ENCODE measurements at regions not wholly inside any gene's neighbourhood (a gene's known extent, or its start where the extent isn't known, plus 50 kb on each side); places are given as distances from the start of the nearest gene placed in this dataset.
"Not testable (repeated sequence)": the region's sequence is repeated elsewhere in the genome, so short reads cannot be mapped to it uniquely, and the experiment has no call there.

DNA sequence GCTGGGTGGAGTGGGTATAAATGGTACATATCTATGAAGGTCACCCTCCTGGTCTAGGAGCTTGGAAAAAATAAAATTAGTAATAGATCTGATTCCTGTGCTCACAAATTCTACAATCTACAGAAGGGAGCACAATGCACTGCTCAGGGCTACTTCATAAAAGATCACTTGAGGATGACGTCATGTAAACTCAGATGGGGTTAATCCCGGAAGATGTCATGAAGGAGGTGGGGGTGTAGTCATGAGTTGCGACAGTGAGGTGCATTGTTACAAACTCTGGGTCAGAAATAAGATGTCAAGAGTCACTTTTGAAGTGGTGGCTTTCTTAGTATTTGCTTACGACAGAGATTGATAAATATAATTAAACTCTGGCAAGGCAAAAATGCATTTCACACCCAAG is 68.2 kb downstream of the LHX9 start:
- no peak for DNase-seq

DNA sequence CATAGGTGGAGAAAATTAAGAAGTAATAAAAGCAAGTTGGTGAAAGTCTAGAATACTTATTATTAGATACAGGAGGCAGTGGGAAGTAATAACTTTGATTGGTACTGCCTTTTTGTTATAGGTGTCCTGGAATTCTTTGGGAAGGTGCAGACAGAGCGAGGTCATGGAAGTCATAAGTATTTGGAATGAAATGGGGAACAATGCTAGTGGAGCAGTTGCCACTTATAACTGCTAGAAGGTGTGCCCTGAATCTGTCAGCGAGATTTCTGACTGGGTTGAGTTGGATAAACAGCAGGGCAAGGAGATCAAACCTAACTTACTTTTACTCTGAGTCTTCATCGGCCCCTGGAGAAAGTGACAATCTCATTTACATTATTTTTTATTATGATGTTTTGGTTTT is 69.6 kb downstream of the LHX9 start:
- DNase-seq = no peak

DNA sequence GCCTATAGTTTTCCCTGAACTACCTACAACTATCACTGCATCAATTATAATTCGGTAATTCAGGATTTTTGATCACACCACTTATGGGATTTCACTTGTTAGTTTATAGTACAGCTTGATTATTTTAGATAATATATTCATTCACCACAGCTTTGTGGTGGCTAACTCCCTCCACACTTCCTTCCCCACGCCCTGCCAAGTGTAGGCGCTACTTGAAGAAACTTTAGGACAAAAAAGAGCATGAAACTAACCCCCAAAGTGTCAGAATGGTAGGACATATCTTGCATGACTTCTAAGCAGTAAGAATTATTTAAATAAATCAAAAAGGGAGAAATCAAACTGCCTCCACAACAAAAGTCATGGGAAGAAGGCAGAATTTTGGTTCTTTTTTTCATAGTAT is 70.1 kb downstream of the LHX9 start:
- no peak for DNase-seq

DNA sequence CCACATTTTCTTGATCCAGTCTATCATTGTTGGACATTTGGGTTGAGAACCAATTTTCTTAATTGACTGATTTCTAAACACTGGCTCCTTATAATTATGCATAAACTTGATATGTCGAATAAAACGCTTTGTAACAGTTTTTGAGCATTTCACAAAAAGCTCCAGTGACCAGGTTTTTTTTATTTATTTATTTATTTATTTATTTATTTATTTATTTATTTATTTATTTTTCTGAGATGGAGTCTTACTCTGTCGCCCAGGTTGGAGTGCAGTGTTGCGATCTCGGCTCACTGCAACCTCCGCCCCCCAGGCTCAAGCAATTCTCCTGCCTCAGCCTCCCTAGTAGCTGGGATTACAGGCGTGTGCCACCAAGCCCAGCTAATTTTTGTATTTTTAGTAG is 71.4 kb downstream of the LHX9 start:
- not testable (repeated sequence) for DNase-seq

DNA sequence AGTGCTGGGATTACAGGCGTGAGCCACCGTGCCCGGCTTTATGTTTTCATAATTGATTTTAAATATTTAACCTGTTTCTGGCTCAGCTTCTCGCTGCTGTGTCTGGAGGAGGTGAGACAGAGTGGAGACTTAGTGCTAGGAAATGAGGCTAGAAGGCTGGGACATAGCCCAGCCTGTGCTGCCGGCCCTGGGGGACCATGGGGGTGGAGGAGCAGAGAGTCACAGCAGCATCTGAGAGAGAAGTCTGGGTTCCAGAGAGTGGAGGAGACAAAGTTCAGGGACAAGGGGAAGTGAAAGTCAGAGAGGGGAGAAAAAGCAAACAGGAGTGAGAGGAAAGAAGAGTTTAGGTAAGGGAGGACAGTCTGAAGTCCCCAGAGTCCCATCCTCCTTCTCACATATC is 71.9 kb downstream of the LHX9 start:
- DNase-seq = no peak

DNA sequence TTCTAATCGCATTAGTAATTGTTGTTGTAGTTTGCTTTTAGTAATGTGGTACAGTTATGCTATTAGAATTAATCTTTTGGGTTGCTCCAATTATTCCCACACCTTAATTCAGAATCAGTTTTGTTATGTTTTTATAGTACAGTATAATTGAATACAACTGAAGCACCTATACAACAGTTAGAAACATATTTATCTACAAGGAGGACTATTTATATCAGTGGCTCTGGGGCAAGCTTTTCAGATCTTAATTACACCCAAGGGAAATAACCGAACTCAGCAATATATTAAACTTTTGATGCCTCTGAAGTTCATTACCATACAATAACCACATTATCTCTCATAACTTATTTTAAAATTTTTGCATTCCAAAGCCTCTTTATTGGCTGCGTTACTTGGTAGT is 74.4 kb downstream of the LHX9 start:
- no peak for DNase-seq

DNA sequence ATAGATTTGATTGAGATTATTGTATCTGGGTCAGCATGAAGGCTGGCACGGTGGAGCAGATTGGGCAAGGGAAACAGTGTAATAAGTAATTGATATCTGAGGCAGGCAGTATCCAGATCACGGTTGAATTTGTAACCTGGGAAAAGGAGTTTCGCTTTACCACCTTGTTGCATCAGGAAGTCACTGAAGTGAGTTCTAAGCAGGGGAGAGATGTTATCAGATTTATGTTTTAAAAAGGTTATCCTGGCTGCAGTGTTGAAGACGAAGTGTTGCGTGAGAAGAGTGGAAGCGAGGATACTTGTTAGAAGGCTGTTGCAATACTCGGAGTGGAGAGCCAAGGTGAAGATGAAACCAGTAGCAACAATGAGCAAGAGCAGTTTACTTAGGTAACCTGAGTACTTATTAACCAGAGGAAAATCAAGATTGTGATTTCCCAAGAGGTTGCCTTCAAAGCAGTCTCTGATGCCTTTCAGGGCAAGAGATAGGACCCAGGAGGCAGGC is 77.8 kb downstream of the LHX9 start:
- no peak for DNase-seq

DNA sequence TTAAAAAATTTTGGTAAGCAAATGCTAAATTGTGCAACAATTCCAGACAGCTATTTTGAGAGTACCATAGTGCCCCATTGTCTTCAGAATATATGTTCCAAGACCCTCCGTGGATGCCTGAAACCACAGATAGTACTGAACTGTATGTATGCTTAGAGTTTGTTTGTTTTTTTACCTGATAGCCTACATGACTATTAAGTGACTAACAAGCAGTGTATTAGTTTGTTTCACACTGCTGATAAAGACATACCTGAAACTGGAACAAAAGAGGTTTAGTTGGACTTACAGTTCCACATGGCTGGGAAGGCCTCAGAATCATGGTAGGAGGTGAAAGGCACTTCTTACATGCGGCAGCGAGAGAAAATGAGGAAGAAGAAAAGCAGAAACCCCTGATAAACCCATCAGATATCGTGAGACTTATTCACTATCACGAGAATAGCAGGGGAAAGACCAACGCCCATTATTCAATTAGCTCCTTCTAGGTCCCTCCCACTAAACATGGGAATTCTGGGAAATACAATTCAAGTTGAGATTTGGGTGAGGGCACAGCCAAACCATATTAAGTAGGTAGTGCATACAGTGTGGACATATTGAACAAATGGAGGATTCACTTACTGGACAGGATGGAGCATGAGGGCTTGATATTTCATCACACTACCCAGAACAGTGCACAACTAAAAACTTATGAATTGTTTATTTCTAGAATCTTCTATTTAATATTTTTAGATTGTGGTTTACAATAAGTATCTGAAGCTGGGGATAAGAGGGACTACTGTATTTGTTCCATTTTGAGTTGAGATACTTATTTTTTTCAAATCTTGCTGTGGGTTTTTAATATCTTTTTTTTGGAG is 78.5 kb downstream of the LHX9 start:
- no peak for DNase-seq

DNA sequence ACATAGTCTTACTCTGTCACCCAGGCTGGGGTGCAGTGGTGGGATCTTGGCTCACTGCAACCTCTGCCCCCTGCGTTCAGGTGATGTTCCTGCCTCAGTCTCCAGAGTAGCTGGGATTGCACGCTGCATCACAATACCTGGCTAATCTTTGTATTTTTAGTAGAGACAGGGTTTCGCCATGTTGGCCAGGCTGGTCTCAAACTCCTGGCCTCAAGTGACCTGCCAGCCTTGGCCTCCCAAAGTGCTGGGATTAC is 79.0 kb downstream of the LHX9 start:
- DNase-seq = not testable (repeated sequence)

DNA sequence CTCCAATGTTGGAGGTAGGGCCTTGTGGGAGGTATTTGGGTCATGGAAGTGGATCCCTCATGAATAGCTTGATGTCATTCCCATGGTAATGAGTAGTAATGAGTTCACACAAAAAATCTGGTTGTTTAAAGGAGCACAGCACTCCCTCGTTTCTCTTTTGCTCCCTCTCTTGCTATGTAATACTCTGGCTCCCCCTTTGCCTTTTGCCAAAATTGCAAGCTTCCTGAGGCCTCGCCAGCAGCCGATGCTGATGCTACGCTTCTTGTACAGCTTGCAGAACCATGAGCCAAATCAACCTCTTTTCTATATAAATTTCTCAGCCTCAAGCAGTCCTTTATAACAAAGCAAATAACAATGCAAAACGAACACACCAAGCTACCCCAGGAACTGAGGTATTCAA is 80.9 kb downstream of the LHX9 start:
- DNase-seq = no peak

DNA sequence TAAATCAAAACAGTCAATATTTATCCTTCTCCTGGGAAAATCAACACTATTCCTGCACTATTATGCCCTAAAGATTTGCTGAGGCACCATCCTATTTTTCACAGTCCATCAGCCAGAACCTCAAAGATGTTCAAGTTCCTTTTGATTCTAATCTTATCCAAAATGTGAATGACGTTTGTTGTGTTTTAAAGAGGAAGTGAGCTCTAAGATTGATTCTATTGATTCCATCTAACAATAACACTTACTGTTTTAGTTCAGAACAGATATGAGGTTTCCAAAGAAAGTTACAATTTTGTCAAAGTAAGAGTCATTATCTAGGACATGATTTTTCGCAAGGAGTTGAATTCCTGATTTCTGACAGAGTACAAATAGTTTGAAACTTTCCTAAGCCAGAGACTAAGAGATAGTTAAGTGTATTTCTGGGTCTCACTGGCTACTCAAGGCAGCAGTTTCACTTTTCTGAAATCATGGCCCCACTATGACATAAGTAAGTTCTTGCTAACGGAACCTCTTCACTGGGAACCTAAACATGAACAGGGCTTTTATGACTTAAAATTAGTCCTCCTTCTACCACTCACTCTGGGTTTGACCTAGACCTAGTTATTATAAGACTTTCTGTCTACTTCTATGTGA is 84.7 kb downstream of the LHX9 start:
- no peak for DNase-seq

DNA sequence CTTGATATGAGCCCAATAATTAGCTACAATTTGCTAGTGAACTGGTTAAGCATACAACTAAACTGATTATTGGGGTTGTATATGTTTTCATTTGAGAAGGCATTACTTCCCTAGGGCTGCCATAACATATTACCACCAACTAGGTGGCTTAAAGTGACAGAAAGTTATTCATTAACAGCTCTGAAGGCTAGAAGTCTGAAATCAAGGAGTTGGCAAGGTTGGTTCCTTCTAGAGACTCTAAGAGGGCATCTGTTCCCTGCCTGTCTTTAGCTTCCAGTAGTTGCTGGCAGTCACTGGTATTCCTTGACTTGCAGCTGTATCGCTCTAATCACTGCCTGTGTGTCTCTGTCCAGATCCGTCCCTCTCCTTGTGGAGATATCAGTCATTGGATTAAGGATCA is 86.3 kb downstream of the LHX9 start:
- DNase-seq = no peak

DNA sequence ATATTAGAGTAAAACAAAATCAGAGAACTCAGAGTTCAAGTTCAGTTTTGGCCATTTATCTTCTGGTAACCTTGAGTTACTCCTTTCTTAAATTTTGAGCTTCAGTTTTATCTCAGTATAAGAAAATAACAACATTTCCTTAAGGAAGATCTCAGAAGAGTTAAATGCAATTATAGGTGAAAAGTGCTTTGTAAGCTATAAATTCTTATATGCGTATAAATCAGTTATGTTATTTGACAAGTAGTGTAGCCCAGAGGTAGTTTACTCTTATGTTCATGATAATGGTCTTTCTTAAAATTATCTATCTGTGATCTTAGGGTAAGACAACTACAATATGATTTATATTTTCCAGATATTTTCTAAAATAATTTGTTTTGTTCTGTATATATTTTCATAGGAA is 89.8 kb downstream of the LHX9 start:
- DNase-seq = no peak

DNA sequence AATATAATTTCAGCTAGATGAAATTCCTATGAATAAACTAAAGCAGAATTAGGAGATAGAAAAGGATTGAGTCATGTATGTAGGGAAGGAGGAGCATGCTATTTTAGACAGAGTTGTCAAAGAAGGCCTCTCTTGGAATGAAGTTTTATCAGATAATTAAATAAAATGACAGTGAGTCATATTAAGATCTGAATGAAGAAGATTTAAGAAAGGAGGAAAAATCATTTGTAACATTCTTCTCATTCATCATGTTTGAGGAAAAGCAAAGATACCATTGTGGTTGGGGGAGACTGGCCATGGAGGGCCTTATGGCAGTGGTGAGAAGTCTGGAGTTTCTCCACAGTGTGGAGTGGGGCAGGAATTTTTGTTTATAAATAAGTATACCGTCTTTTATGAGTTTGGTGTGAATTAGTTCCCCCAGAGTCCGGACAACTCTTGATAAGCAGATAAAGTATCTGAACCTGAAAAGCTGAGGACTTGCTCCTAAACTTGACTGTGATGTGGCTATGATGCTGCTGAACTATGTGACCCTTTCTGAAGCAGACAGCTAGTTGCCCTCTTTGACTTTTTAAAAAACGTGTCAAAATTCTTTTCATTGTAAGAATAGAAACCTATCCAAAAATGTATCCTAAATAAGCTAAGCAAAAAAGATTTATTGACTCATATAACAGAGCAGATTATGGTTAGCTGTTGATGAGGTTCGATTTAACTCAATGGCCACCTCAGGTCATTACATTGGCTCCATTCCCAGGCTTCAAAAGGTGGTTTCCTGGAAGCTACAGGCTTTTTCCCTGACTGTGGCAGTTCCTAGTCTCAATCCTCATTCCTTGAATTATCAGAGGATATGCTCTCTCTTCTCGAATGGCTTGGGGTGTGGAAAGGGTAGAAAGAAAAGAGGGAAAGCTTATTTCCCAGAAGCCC is 90.8 kb downstream of the LHX9 start:
- no peak for DNase-seq

DNA sequence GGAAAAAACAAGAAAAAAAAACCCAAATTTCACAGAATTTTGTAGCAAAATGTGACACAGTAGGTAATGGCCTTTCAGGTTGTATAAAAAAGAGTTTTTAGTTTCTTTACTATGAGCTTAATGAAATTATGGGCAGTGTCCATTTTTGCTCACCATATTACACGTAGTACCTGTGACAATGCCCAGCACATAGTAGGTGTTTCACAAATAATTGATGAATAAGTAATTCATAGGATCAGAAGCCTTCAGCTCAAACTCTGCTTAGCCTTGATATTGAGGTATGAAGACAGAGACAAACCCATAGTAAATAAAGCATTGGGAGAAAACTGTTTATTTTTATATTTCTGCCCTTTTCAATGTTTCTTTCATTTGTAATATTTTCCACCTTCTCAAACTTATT is 97.2 kb downstream of the LHX9 start:
- no peak for DNase-seq

DNA sequence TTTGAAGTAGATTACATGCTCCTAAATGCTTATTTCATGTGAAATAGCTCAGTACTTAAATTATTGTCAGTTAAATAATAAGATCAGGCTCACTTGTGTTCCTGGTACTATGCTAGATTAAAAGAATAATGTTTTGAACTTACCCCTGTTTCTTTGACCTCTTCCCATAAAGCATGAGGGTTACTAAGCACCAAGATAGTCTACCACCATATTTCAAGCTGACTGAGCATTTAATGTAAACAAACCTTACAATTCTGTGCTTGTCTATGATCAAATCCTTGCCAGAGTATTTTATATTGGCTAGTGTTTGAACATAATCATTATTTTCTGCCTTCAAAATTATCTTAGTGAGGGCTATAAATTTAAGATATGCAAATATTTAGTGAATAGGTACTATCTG is 98.1 kb downstream of the LHX9 start:
- no peak for DNase-seq

DNA sequence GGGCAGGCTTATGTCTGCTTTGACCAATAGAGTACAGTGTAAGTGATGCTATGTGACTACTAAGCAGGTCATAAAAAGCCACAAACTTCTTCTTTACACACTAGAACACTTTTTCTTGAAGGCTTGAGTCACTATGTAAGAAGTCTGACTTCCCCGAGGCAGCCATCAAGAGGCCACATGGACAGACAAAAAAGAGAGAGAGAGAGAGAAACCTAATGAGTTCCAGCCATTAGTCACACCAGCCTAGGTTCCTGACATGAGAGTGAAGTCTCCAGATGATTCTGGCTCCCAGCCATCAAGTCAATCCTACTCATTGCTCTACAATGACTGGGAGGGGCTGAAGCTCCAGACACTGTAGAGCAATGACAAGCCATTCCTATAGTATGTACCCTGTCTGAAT is 101.4 kb downstream of the LHX9 start:
- no peak for DNase-seq

DNA sequence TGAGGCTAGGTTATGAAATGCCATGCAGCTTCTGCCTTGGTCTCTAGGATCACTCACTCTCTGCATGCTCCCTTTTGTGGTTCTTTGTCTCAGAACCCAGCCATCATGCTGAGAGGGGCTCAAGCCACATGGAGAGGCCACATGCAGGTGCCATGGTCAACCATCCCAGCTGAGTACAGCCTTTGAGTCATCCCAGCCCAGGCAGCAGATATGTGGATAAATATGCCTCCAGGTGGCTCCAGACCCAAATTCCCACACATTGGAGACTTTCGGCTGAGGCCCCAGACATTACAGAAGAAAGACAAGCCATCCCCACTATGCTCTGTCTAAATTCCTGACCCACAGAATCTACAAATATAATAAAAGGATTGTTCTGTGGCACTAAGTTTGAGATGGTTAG is 102.0 kb downstream of the LHX9 start:
- DNase-seq = no peak

DNA sequence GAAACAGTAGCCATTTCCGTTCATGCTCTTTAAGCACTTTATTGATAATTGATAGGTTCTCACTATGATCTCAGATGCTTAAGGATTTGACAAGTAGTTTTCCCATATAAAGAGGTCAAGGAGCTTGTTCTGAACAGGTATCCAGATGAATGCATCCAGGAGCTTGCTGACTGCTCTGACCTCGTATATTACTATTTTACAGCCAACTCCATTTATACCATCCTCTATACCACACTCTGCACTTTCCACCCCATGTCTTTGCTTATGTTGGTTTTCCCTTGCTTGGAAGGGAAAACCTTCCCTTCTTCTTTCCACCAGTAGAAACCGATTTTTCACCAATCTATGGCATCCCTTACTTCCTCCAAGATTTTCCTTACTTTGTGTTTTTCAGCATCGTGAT is 107.2 kb downstream of the LHX9 start:
- DNase-seq = no peak

DNA sequence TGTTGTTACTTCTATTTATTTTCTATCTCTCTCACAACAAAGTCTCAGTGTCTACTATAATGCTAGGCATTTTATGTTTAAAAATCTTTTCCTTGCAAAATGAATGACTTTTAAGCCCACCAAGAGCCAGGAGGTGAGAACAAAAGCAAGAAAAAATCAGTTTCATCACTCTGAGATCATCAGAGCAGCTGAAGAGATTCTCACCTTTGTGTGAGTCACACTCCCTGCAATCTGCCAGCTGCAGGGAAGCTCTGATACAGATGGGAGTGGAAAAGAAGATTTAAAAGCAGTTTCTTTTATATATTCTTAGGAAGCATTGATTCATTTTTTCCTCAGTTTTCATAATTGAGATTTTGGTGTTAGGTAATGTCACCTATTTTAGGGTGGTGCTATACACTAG is 107.6 kb downstream of the LHX9 start:
- no peak for DNase-seq

DNA sequence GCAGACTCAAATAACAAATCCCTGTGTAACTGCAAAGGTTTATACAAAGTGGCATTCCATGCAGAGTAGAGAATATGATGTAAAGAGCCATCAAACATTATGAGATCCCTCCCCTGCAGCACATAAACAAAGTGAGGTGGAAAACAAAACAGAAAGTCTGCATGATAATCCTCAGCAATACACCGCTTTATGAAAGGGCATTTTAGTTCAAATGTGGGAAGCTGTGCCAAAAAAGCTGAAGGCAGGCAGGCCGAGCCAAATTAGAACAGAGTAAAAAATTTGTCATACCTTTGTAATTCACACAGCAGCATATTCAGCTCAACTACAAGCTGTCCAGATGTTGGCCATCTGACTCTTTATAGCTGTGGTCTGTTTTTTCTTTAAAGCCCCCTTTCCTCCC is 113.5 kb downstream of the LHX9 start:
- DNase-seq = no peak

DNA sequence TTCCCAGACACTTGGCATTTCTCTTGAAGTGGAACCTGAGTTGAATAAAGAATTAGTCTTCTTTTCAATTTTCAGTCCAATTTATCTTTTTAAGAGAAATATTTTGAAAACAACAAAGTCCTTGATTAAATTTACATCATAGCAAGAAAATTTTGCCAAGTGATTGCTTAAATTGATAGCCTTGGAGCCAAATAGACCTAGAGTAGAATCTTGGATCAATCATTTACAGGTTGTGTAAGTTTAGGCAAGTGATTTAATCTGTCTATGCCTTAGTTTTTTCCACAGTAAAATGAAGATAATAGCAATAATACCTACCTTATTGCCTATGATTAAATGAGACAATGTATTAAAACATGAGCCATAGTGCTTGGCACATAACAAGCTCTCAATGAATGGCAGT is 113.9 kb downstream of the LHX9 start:
- DNase-seq = no peak

DNA sequence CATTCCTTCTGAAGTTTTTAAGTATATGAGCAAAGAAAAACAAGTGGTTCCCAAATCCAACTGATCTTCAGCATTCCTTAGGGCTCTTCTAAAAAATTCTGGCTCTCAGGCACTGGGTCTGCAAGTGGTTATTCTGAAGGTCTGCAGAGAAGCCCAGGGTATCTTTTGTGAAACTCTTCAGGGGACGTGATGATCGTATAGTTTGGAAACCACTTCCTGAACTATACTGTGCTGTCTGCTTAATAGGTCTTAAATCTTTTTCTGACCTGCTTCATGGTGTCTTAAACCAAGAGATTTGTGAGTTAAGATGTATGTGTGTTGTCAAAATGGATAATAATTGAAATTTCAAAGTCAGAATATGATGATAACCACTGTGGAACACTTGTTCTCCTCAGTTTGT is 115.5 kb downstream of the LHX9 start:
- DNase-seq = no peak

DNA sequence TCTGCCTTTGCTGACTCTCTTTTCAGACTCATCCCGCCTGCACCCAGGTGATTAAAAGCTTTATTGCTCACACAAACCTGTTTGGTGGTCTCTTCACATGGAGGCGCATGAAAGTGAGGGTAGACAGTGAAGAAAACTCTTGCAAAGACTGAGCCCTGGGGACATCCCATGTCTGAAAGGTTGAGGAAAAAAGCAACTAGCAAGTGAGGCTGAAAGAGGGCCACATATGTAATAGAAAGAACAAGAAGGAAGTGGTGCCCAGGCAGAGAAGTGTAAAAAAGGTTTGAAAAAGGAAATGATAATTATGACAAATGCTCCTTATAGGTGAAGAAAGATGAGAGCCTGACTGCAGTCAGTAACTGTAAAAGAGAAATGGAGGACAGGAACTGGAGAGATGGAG is 115.9 kb upstream of the NEK7 start:
- DNase-seq = no peak

Measured in CD4-positive, alpha-beta T cell treated with Interleukin-4 for 4 hours (primary cell).